ENCODE measurements at regions not wholly inside any gene's neighbourhood (a gene's known extent, or its start where the extent isn't known, plus 50 kb on each side); places are given as distances from the start of the nearest gene placed in this dataset.

DNA sequence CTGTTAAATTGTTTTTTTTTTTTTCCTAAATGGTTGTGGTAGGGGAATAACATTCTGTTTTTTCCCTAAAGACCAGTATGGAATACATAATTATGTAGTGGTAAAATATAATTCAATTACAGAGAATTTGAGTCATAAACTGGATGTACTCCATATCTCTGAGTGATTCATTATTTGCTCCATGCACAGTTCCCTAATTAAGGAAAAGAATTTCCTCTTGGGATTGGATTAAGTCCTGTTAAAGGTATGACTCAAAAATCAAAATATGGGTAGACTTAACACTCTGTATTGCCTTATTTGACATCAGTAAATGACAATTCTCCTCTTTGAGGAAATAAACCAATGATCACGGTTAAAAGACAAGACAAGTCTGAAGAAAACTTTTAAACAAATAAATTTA is 78.0 kb upstream of the KCNH8 start:
- no peak for TF ChIP-seq POLR2AphosphoS5 (IDR thresholded peaks at IDR 0.05; ENCODE audit: insufficient read depth in 1 of 2, low read depth in 1 of 2)
- TF ChIP-seq POLR2A (IDR thresholded peaks at IDR 0.05): no peak
- TF ChIP-seq, protein P1, sequence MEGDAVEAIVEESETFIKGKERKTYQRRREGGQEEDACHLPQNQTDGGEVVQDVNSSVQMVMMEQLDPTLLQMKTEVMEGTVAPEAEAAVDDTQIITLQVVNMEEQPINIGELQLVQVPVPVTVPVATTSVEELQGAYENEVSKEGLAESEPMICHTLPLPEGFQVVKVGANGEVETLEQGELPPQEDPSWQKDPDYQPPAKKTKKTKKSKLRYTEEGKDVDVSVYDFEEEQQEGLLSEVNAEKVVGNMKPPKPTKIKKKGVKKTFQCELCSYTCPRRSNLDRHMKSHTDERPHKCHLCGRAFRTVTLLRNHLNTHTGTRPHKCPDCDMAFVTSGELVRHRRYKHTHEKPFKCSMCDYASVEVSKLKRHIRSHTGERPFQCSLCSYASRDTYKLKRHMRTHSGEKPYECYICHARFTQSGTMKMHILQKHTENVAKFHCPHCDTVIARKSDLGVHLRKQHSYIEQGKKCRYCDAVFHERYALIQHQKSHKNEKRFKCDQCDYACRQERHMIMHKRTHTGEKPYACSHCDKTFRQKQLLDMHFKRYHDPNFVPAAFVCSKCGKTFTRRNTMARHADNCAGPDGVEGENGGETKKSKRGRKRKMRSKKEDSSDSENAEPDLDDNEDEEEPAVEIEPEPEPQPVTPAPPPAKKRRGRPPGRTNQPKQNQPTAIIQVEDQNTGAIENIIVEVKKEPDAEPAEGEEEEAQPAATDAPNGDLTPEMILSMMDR (IDR thresholded peaks at IDR 0.05): no peak
- H3K27me3 ChIP-seq: no peaks in the 10 kb centered on the region
- no peak overlapping the region for H3K27ac ChIP-seq
- no peak overlapping the region for H3K4me3 ChIP-seq
- DNase-seq (ENCODE audit: extremely low spot score in 2 of 2): no peak
- H3K4me1 ChIP-seq: no peaks in the 10 kb centered on the region
- intact Hi-C loops (cut with DNase I): no loop called here
- no peaks in the 10 kb centered on the region for H3K9me3 ChIP-seq
- no peaks in the 10 kb centered on the region for H3K36me3 ChIP-seq

DNA sequence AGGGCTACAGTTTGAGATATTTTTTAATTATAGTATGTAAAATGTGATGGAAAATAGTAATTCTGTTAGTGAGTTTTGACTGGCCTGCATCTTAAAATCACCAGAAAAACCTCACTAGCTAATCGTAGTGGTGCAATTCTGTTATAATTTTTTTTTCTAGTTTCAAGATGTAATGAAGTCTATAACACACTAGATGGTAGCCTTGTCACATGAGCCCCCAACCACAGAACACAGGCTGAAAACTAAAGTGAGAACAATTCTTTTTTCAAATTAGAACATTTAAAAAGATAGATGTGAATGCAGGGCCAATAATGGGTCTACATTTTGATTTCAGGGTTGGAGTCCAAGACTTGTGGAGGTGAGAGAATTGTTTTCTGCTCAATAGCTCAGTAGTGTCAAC is 83.3 kb upstream of the KCNH8 start:
- Histone ChIP-seq H3K9me3 (no peaks in the 10 kb centered on the region), H3K27ac (no peak overlapping the region), H3K4me3 (no peak overlapping the region), H3K27me3 (no peaks in the 10 kb centered on the region), H3K36me3 (no peaks in the 10 kb centered on the region), H3K4me1 (no peaks in the 10 kb centered on the region)
- no peak for TF ChIP-seq POLR2AphosphoS5 (IDR thresholded peaks at IDR 0.05; ENCODE audit: insufficient read depth in 1 of 2, low read depth in 1 of 2)
- no peak for TF ChIP-seq POLR2A (IDR thresholded peaks at IDR 0.05)
- TF ChIP-seq, protein P1 (IDR thresholded peaks at IDR 0.05): no peak
- intact Hi-C loops (cut with DNase I): no loop called here
- DNase-seq (ENCODE audit: extremely low spot score in 2 of 2): no peak

DNA sequence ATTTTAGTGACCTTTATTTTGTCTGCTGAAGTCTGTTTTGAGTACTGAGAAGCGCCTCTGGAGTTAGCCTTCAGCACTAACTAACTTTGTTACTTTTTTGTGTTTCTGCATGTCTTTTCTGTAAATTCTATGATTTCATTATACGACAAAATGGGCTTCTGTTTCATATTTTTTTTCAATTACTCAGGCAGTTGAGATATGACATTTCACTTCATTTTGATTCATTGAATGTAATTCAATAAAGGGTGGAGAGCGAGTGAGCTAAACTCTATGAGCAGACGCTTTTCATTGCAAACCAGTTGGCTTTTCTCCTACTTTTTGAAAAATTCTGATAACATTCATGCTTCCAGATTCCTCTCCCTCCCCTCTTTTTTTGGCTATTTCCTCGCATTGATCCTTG is 84.4 kb upstream of the KCNH8 start:
- intact Hi-C loops (cut with DNase I): no loop called here
- Histone ChIP-seq H3K9me3 (no peaks in the 10 kb centered on the region), H3K4me3 (no peak overlapping the region), H3K36me3 (no peaks in the 10 kb centered on the region), H3K27me3 (no peaks in the 10 kb centered on the region), H3K4me1 (no peaks in the 10 kb centered on the region), H3K27ac (no peak overlapping the region)
- no peak for TF ChIP-seq POLR2A (IDR thresholded peaks at IDR 0.05)
- no peak for TF ChIP-seq POLR2AphosphoS5 (IDR thresholded peaks at IDR 0.05; ENCODE audit: insufficient read depth in 1 of 2, low read depth in 1 of 2)
- TF ChIP-seq, protein P1 (IDR thresholded peaks at IDR 0.05): no peak
- no peak for DNase-seq (ENCODE audit: extremely low spot score in 2 of 2)

DNA sequence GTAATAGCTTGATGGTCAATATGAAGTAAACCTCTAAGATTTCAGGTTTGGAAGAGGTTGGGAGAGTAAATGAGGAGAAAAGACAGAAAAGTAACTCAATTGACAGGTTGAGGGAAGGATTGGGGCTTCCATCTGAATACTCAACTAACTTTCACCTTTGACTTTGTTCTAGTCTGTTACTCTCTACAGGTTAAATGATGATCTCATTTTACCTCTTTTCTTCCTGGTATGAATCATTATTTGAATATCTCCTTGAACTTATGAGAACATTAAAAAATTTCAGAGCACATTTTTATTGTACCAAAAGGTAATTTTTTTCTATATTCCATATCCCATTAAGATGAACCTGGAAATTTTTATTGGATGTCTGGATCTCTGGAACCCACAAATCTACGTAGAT is 87.9 kb upstream of the KCNH8 start:
- Histone ChIP-seq H3K4me3 (no peak overlapping the region), H3K27me3 (no peaks in the 10 kb centered on the region), H3K36me3 (no peaks in the 10 kb centered on the region), H3K9me3 (no peaks in the 10 kb centered on the region), H3K27ac (no peak overlapping the region), H3K4me1 (no peaks in the 10 kb centered on the region)
- DNase-seq (ENCODE audit: extremely low spot score in 2 of 2): no peak
- intact Hi-C loops (cut with DNase I): no loop called here
- TF ChIP-seq POLR2A (IDR thresholded peaks at IDR 0.05) (no peak), POLR2AphosphoS5 (IDR thresholded peaks at IDR 0.05; ENCODE audit: insufficient read depth in 1 of 2, low read depth in 1 of 2) (no peak)
- TF ChIP-seq, protein P1 (IDR thresholded peaks at IDR 0.05): no peak

DNA sequence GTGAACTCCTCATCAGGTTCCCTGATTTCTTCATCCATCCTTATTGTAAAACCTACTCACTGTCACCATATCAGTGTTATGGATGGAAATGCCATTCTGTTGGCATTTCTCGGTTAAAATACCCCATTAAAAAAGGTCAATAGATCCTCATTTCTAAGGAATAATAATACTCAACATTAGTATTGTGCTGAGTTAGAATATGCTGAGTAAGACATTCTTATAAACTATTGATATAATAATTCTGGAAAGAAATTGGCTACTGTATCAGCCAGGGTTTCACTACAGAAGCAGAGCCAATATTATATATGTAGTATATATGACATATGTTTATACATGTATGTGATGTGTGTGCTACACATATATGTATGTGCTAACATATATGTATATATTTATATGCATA is 95.4 kb upstream of the KCNH8 start:
- intact Hi-C loops (cut with DNase I): no loop called here
- TF ChIP-seq POLR2AphosphoS5 (IDR thresholded peaks at IDR 0.05; ENCODE audit: insufficient read depth in 1 of 2, low read depth in 1 of 2) (no peak), POLR2A (IDR thresholded peaks at IDR 0.05) (no peak)
- TF ChIP-seq, protein P1 (IDR thresholded peaks at IDR 0.05): no peak

More for the DNA sequence above, 95.4 kb upstream of the KCNH8 start:
- no peak for DNase-seq (ENCODE audit: extremely low spot score in 2 of 2)
- H3K4me3 ChIP-seq: no peak overlapping the region
- H3K9me3 ChIP-seq: no peaks in the 10 kb centered on the region
- H3K36me3 ChIP-seq: no peaks in the 10 kb centered on the region
- no peaks in the 10 kb centered on the region for H3K27me3 ChIP-seq
- no peak overlapping the region for H3K27ac ChIP-seq
- H3K4me1 ChIP-seq: no peaks in the 10 kb centered on the region

All from vagina (tissue), 2 donors.